Activated CD4-positive, alpha-beta memory T cell treated with anti-CD3 and anti-CD28 coated beads, Interleukin-2, amount 10 ng/mL, durations not matched to agents 7 days and 5 days (primary cell): ENCODE measurements at regions not wholly inside any gene's neighbourhood (a gene's known extent, or its start where the extent isn't known, plus 50 kb on each side); places are given as distances from the start of the nearest gene placed in this dataset.

ENCODE experiments used
- CTCF ChIA-PET: fragments of 350-600 bp; sonication (Branson Sonifier 250); formaldehyde crosslinking; loops from one replicate; lab custom pipeline; 2021; ENCODE audit warnings: antibody characterized with exemption, inconsistent platforms; lab: Charles Lee
- POLR2A ChIA-PET: fragments of 350-600 bp; sonication (Branson Sonifier 250); formaldehyde crosslinking; loops from one replicate; lab custom pipeline; 2021; ENCODE audit warnings: antibody characterized with exemption; lab: Charles Lee
- DNase-seq: peaks from one replicate; pipeline ENCODE4 v3.0.0-alpha.2; 2020
- H3K27ac Mint-ChIP-seq: one replicate; pipeline ENCODE4 v1.8.0; 2021; ENCODE audit warnings: mild to moderate bottlenecking, mixed read lengths
- H3K27me3 Mint-ChIP-seq: one replicate; pipeline ENCODE4 v1.8.0; 2021; ENCODE audit warnings: mixed read lengths
- H3K36me3 Mint-ChIP-seq: one replicate; pipeline ENCODE4 v1.8.0; 2021; ENCODE audit warnings: low read depth, mixed read lengths
- H3K4me1 Mint-ChIP-seq: one replicate; pipeline ENCODE4 v1.8.0; 2021; ENCODE audit warnings: mixed read lengths
- H3K4me3 Mint-ChIP-seq: one replicate; pipeline ENCODE4 v1.8.0; 2021; ENCODE audit warnings: mild to moderate bottlenecking, mixed read lengths
- H3K9me3 Mint-ChIP-seq: one replicate; pipeline ENCODE4 v1.8.0; 2021; ENCODE audit warnings: mixed read lengths

- no peaks in the 10 kb centered on the region for H3K4me1 Mint-ChIP-seq
- CTCF ChIA-PET, result no interaction called here
- no peaks in the 10 kb centered on the region for H3K27me3 Mint-ChIP-seq
- DNase-seq, result no peak
- no peak overlapping the region for H3K4me3 Mint-ChIP-seq
- H3K36me3 Mint-ChIP-seq, result no peaks in the 10 kb centered on the region
- POLR2A ChIA-PET, result no interaction called here
- H3K27ac Mint-ChIP-seq, result no peak overlapping the region
- no peaks in the 10 kb centered on the region for H3K9me3 Mint-ChIP-seq
Observed at GRCh38 chr17:79296243-79296642, 221.6 kb downstream of the ENGASE start.

DNA sequence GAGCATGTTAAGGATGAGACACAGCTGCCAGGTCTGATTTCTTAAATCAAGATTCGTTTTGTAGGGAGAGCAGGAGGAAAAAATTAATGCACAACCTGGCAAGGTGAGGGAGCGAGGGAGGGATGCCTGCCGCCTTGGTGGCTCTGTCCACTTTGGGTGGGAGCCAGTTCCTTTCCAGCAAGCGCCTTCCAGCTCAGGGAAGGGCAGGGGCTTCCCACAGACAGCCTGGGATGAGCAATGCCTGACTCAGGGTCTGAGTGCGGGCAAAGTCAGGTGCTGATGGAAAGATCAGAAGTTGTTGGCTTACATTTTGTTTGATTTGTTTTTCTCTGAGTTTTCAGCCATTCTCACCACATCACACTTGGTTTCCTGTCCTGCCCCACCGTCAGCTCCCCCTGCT lies 220.7 kb downstream of the ENGASE start:
- H3K4me1 Mint-ChIP-seq, result no peaks in the 10 kb centered on the region
- DNase-seq, result no peak
- CTCF ChIA-PET, result no interaction called here
- no peak overlapping the region for H3K4me3 Mint-ChIP-seq
- H3K27ac Mint-ChIP-seq, result no peak overlapping the region
- POLR2A ChIA-PET, result no interaction called here
- no peaks in the 10 kb centered on the region for H3K9me3 Mint-ChIP-seq
- no peaks in the 10 kb centered on the region for H3K27me3 Mint-ChIP-seq
- H3K36me3 Mint-ChIP-seq, result no peaks in the 10 kb centered on the region

DNA sequence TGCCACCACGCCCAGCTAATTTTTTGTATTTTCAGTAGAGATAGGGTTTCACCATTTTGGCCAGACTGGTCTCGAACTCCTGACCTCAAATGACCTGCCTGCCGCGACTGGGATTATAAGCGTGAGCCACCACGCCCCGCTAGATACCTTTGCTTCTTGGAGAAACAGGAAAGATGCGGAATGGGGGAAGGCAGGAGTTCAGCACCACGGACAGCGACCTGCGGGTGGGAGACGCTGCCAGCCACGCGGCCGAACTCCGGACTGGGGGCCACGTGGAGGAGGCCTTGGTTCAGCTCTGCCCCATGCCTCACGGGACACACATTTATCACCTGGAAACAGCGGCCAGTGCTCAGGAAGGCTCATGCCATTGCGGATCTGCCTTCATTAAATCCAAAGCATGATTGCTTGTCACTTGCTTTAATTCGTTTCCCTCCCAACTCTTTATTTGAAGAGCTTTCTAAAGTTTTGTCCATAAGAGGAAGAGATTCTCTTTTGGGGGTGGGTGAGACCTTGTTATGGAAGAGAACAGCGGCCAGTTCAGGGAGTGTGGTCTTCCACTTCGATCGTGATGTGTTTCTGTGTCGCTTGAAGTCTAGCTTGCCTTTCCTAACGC lies 219.9 kb downstream of the ENGASE start:
- H3K27ac Mint-ChIP-seq, result no peak overlapping the region
- CTCF ChIA-PET, result no interaction called here
- no peaks in the 10 kb centered on the region for H3K36me3 Mint-ChIP-seq
- H3K4me3 Mint-ChIP-seq, result no peak overlapping the region
- POLR2A ChIA-PET, result no interaction called here
- H3K9me3 Mint-ChIP-seq, result no peaks in the 10 kb centered on the region
- DNase-seq, result peak; percentile 53
- no peaks in the 10 kb centered on the region for H3K4me1 Mint-ChIP-seq
- no peaks in the 10 kb centered on the region for H3K27me3 Mint-ChIP-seq

GRCh38 chr17:79292501-79292900 lies 217.9 kb downstream of the ENGASE start:
- no peaks in the 10 kb centered on the region for H3K36me3 Mint-ChIP-seq
- POLR2A ChIA-PET, result no interaction called here

GRCh38 chr17:79291391-79291790 lies 216.8 kb downstream of the ENGASE start:
- POLR2A ChIA-PET, result no interaction called here
- no peaks in the 10 kb centered on the region for H3K27me3 Mint-ChIP-seq
- CTCF ChIA-PET, result no interaction called here
- H3K27ac Mint-ChIP-seq, result no peak overlapping the region
- no peaks in the 10 kb centered on the region for H3K36me3 Mint-ChIP-seq
- no peak overlapping the region for H3K4me3 Mint-ChIP-seq
- no peak for DNase-seq
- no peaks in the 10 kb centered on the region for H3K4me1 Mint-ChIP-seq
- no peaks in the 10 kb centered on the region for H3K9me3 Mint-ChIP-seq

More at GRCh38 chr17:79292501-79292900, 217.9 kb downstream of the ENGASE start:
- H3K27me3 Mint-ChIP-seq, result no peaks in the 10 kb centered on the region
- no peaks in the 10 kb centered on the region for H3K4me1 Mint-ChIP-seq
- H3K9me3 Mint-ChIP-seq, result no peaks in the 10 kb centered on the region
- no peak for DNase-seq
- no peak overlapping the region for H3K27ac Mint-ChIP-seq
- CTCF ChIA-PET, result no interaction called here
- no peak overlapping the region for H3K4me3 Mint-ChIP-seq

GRCh38 chr17:79290726-79291125 lies 216.1 kb downstream of the ENGASE start:
- Mint-ChIP-seq H3K4me3 (no peak overlapping the region), H3K4me1 (no peaks in the 10 kb centered on the region), H3K27me3 (no peaks in the 10 kb centered on the region), H3K27ac (no peak overlapping the region), H3K36me3 (no peaks in the 10 kb centered on the region), H3K9me3 (no peaks in the 10 kb centered on the region)
- no peak for DNase-seq
- ChIA-PET CTCF (no interaction called here), POLR2A (no interaction called here)

GRCh38 chr17:79288950-79289349 lies 214.3 kb downstream of the ENGASE start:
- Mint-ChIP-seq H3K36me3 (no peaks in the 10 kb centered on the region), H3K4me3 (no peak overlapping the region), H3K27ac (no peak overlapping the region), H3K9me3 (no peaks in the 10 kb centered on the region), H3K27me3 (no peaks in the 10 kb centered on the region), H3K4me1 (no peaks in the 10 kb centered on the region)
- POLR2A ChIA-PET, result no interaction called here
- CTCF ChIA-PET, result no interaction called here
- no peak for DNase-seq

GRCh38 chr17:79286440-79286839 lies 211.8 kb downstream of the ENGASE start:
- no peaks in the 10 kb centered on the region for H3K4me1 Mint-ChIP-seq
- H3K27ac Mint-ChIP-seq, result no peak overlapping the region
- no peaks in the 10 kb centered on the region for H3K27me3 Mint-ChIP-seq
- ChIA-PET POLR2A (no interaction called here), CTCF (no interaction called here)
- DNase-seq, result no peak
- no peak overlapping the region for H3K4me3 Mint-ChIP-seq
- H3K9me3 Mint-ChIP-seq, result no peaks in the 10 kb centered on the region
- no peaks in the 10 kb centered on the region for H3K36me3 Mint-ChIP-seq

GRCh38 chr17:79285973-79286372 lies 211.3 kb downstream of the ENGASE start:
- no peak overlapping the region for H3K4me3 Mint-ChIP-seq
- no peaks in the 10 kb centered on the region for H3K27me3 Mint-ChIP-seq
- no peaks in the 10 kb centered on the region for H3K4me1 Mint-ChIP-seq
- H3K27ac Mint-ChIP-seq, result no peak overlapping the region
- H3K36me3 Mint-ChIP-seq, result no peaks in the 10 kb centered on the region
- H3K9me3 Mint-ChIP-seq, result no peaks in the 10 kb centered on the region
- CTCF ChIA-PET, result no interaction called here
- DNase-seq, result no peak
- POLR2A ChIA-PET, result no interaction called here

DNA sequence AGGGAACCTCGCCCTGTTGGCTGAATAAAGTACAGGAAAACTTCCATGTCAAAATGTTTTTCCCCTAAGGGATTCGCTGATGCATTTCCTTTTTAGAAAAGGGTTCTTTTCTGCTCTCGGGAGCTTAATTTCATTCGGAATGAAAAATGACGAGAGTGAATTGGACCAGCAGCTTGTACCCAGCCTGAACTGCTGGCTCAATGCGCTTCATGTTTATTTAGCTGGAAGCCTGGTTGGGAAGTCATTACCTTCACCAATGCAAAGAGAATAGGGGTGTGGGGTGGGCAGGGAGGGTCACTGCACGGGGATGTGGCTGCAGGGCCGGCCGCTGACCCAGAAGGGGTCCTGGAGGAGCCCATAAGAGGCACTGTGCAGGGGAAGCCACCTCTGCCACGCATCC lies 207.7 kb downstream of the ENGASE start:
- ChIA-PET POLR2A (no interaction called here), CTCF (no interaction called here)
- Mint-ChIP-seq H3K27me3 (no peaks in the 10 kb centered on the region), H3K36me3 (no peaks in the 10 kb centered on the region), H3K4me3 (no peak overlapping the region), H3K4me1 (no peaks in the 10 kb centered on the region), H3K9me3 (no peaks in the 10 kb centered on the region), H3K27ac (no peak overlapping the region)
- DNase-seq, result no peak

GRCh38 chr17:79281803-79282202 lies 207.2 kb downstream of the ENGASE start:
- Mint-ChIP-seq H3K27me3 (no peaks in the 10 kb centered on the region), H3K36me3 (no peaks in the 10 kb centered on the region), H3K4me1 (no peaks in the 10 kb centered on the region), H3K4me3 (no peak overlapping the region), H3K9me3 (no peaks in the 10 kb centered on the region), H3K27ac (no peak overlapping the region)
- CTCF ChIA-PET, result no interaction called here
- DNase-seq, result no peak
- POLR2A ChIA-PET, result no interaction called here

DNA sequence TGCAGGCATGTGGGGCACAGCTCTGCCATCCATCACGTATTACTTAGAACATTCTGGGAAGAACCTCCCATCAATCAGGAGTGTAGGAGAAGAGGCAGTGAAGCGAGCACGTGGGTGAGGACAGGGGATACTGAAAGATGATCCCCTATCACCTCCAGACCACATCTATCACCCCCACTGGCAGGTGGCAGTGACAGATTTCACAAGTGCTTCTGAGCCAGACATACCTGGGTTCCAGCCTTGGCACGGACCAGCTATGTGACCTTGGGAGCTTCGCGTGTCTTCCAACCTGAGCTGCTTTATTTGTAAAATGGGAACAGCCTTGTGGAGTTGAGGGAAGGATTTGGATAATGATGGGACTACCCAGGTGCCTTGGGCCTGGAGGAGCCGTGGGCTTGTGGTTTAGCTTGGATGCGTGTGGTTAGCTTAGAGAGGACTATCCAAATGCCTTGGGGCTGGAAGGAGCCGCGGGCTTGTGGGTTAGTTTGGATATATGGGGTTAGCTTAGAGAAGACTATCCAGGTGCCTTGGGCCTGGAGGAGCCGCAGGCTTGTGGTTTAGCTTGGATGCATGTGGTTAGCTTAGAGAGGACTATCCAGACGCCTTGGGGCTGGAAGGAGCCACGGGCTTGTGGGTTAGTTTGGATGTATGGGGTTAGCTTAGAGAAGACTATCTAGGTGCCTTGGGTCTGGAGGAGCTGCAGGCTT lies 206.4 kb downstream of the ENGASE start:
- no peaks in the 10 kb centered on the region for H3K4me1 Mint-ChIP-seq
- no peak overlapping the region for H3K4me3 Mint-ChIP-seq
- H3K27ac Mint-ChIP-seq, result no peak overlapping the region
- ChIA-PET CTCF (no interaction called here), POLR2A (no interaction called here)
- H3K27me3 Mint-ChIP-seq, result no peaks in the 10 kb centered on the region
- no peaks in the 10 kb centered on the region for H3K36me3 Mint-ChIP-seq
- no peaks in the 10 kb centered on the region for H3K9me3 Mint-ChIP-seq
- no peak for DNase-seq

DNA sequence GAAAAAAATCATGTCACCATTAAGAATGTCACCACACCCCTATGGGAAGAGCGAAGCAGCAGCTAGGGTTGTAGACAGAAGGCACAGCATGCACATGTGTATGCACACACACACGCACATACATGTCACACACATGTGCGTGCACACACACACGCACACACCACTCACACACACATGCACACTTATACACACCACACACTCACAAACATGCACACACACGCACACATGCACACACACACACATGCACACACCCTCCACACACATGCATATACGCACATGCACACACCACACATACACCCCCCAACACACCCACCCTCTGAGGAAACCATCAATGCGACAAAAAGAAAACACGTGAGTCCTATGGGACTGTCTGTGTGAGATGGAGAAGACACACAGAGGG lies 205.4 kb downstream of the ENGASE start:
- ChIA-PET CTCF (no interaction called here), POLR2A (no interaction called here)
- DNase-seq, result no peak
- H3K4me1 Mint-ChIP-seq, result no peaks in the 10 kb centered on the region
- no peak overlapping the region for H3K27ac Mint-ChIP-seq
- H3K9me3 Mint-ChIP-seq, result no peaks in the 10 kb centered on the region
- H3K4me3 Mint-ChIP-seq, result no peak overlapping the region
- H3K36me3 Mint-ChIP-seq, result no peaks in the 10 kb centered on the region
- H3K27me3 Mint-ChIP-seq, result no peaks in the 10 kb centered on the region

DNA sequence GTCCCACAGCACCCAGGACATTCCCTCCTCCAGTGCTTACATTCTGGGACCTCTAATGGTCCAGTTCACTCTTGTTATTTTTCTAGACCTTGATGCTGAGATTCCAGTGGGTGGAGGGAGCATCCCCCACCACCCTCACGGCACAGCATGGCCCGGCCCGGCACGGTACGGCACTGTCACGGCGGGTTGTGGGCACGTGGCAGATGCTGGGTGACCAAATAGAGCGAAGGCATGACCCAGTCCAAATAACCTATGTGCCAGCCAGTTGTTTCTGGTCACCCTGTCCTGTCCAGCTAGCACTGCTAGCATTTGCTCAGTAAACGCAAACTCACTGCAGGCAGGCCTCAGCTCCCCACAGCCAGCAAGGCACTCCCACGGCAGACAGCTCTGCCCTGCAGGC lies 204.7 kb downstream of the ENGASE start:
- ChIA-PET CTCF (no interaction called here), POLR2A (no interaction called here)
- no peaks in the 10 kb centered on the region for H3K36me3 Mint-ChIP-seq
- no peaks in the 10 kb centered on the region for H3K27me3 Mint-ChIP-seq
- H3K4me1 Mint-ChIP-seq, result no peaks in the 10 kb centered on the region
- H3K4me3 Mint-ChIP-seq, result no peak overlapping the region
- H3K9me3 Mint-ChIP-seq, result no peaks in the 10 kb centered on the region
- DNase-seq, result no peak
- no peak overlapping the region for H3K27ac Mint-ChIP-seq
